ENCODE measurements at regions not wholly inside any gene's neighbourhood (a gene's known extent, or its start where the extent isn't known, plus 50 kb on each side); places are given as distances from the start of the nearest gene placed in this dataset.
"Not testable (repeated sequence)": the region's sequence is repeated elsewhere in the genome, so short reads cannot be mapped to it uniquely, and the experiment has no call there.

DNA sequence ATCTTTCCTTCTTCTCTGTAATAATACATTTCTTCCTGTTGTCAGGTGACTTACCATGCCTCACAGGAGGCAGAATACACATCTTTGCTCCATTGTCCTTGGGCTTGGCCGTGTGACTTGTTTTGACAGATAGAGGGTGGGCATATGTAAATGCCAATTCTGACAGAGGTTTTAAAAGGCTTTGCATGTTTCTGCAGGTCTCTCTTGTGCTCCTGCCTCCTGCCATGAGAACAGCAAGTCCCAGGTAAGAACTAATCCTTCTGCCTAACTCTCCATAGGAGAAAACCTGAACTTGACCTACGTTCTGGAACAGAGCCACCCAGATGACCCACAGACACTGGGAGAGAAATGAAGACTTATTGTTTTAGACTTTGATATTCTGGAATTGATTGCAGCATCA lies 88.7 kb upstream of the TNFSF11 start:
- DNase-seq = no peak

DNA sequence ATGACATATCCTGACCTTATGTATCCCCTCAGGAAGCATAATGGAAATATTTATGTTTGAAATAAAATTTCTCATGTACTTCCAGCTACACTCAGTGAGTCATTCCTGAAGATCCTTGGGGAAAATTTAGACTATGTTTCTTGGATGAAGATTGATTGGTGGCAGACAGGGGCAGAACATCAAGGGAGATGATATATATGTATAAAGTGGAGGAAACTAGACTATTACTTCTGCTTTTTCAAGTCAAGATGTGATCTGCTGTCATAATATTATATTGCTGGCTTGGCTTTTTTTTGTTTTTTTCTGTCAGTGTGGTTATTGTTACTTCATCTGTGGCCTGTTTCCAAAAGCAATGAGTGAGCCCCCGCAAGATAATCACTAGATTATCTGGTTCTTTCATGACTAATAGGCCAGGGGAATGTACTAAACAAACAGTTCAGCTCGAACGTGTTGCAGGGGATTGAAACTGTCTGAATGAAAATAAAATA lies 87.2 kb upstream of the TNFSF11 start:
- no peak for DNase-seq

- no peak for DNase-seq
Observed at GRCh38 chr13:42487221-42487620, 86.7 kb upstream of the TNFSF11 start.

- DNase-seq = no peak
Observed at GRCh38 chr13:42490676-42491075, 83.3 kb upstream of the TNFSF11 start.

- no peak for DNase-seq
Observed at GRCh38 chr13:42492372-42492920, 81.5 kb upstream of the TNFSF11 start.

- DNase-seq = no peak
Observed at GRCh38 chr13:42494157-42494556, 79.8 kb upstream of the TNFSF11 start.

DNA sequence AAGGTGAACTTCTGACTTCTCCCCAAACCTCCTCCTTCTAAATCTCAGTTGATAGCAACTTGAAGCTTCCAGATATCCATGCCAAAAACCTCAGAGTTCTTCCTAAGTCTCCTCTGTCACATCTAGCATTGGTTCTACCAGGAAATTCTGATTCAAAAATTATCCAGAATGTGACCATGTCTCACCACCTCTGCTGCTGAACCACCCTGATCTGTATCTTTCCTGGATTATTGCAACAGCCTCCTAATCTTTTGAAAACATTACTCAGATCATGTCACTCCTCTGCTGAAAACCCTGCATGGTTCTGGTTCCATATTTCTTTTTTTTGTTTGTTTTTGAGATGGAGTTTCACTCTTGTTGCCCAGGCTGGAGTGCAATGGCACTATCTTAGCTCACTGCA lies 78.7 kb upstream of the TNFSF11 start:
- no peak for DNase-seq

- DNase-seq = no peak
Observed at GRCh38 chr13:42495751-42496150, 78.2 kb upstream of the TNFSF11 start.

GRCh38 chr13:42496926-42497554 lies 76.9 kb upstream of the TNFSF11 start:
- not testable (repeated sequence) for DNase-seq

DNA sequence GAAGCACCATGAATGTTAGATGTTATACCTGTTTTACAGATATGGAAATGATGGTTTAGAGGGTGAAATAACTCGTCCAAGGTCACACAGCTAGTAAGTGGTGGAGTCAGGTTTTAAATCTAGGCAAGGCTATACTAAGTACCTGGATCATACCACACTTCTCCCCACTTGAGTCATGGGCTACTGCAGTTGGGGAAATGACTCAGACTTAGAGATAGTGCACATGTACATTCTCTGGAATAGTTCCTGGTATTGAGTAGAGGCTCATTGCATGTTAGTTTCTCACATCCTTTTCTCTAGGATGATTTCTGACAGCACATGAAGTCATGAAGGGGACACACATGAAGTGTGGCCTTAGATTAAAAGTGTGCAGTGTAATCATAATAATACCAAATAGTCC lies 76.2 kb upstream of the TNFSF11 start:
- no peak for DNase-seq

DNA sequence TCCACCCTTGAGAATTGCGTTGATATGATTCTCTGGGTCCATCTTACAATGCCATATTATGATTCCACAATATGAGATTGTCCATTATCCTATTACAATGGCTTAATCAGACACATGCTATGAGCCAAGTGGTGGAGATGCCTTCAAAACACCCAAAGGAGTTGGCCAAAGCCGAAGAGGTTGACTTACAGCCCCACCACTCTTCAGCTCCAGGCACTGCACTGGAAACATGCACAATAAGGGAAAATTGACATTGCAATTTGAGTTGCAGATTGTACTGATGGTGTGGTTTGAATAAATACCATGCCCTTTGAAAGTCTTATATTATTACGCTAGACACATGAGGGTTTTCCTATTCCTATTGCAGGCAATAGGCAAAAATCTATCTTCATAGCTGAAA lies 75.4 kb upstream of the TNFSF11 start:
- DNase-seq = no peak
